Memory B cell (primary cell): ENCODE measurements at regions not wholly inside any gene's neighbourhood (a gene's known extent, or its start where the extent isn't known, plus 50 kb on each side); places are given as distances from the start of the nearest gene placed in this dataset.

ENCODE experiments used
- ATAC-seq: fragments of 150-1000 bp; cut with Tn5 transposase; 2 replicates; pipeline ENCODE4 v1.10.0; 2021; ENCODE audit warnings: low read depth, mild to moderate bottlenecking, moderate library complexity
- DNase-seq, 2 donors: peaks; one replicate each; pipeline ENCODE4 v3.0.0; 2022; ENCODE audit warnings: low spot score in 2 of 2
- H3K27ac Mint-ChIP-seq: one replicate; pipeline ENCODE4 v1.8.0; 2022; ENCODE audit warnings: mild to moderate bottlenecking, moderate library complexity, mixed read lengths
- H3K27me3 Mint-ChIP-seq: one replicate; pipeline ENCODE4 v1.8.0; 2022; ENCODE audit warnings: mixed read lengths
- H3K36me3 Mint-ChIP-seq: one replicate; pipeline ENCODE4 v1.8.0; 2022; ENCODE audit warnings: mild to moderate bottlenecking, mixed read lengths
- H3K4me1 Mint-ChIP-seq: one replicate; pipeline ENCODE4 v1.8.0; 2022; ENCODE audit warnings: mixed read lengths
- H3K4me3 Mint-ChIP-seq: one replicate; pipeline ENCODE4 v1.8.0; 2022; ENCODE audit warnings: mild to moderate bottlenecking, moderate library complexity, mixed read lengths
- H3K9me3 Mint-ChIP-seq: one replicate; pipeline ENCODE4 v1.8.0; 2022; ENCODE audit warnings: mixed read lengths

DNA sequence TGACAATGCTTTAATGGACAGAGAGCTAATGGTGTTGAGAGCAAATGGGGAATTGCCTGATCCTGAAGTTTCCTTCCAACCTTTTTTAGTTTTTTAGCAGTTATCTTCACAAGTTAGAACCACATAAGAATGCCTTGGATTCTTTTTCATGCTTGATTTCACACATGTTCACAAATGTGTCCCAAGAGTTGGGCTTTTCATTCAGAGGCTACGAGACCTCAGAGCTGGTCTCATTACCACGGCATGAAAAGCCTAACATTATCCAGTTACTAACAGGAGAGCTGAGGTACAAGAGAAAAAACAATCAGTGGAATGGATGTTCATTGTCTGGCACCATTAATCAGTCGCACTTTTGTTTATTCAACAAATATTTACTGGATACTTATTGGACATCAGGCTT is 340.6 kb downstream of the ZNF326 start:
- H3K4me1 Mint-ChIP-seq: no peaks in the 10 kb centered on the region
- no peaks in the 10 kb centered on the region for H3K36me3 Mint-ChIP-seq
- H3K4me3 Mint-ChIP-seq: no peak overlapping the region
- ATAC-seq (no peak), DNase-seq (no peak)
- no peak overlapping the region for H3K27ac Mint-ChIP-seq
- peaks cover 1% of the 10 kb centered on the region for H3K9me3 Mint-ChIP-seq
- H3K27me3 Mint-ChIP-seq: peaks cover 2% of the 10 kb centered on the region

DNA sequence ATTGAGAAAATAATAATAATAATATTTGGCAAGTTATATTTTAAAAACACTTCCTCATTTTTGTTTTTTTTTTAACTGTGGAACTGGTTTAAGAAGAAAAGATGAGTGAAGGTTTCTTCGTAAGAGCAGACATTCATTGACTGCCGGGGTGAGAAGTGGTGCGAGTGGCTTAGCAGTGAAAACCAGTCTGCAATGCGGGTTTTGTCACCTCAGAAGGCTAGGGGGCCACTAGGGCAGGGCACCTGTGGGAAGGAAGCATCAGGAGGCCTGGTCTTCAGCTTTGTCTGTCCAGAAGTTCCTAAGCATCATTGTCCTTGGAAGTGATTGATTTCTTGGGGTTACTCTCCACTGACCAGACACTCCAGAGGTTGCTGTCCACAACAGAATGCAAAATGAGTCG is 339.2 kb downstream of the ZNF326 start:
- Mint-ChIP-seq H3K4me3 (no peak overlapping the region), H3K27ac (no peak overlapping the region), H3K27me3 (peaks cover 2% of the 10 kb centered on the region)

DNA sequence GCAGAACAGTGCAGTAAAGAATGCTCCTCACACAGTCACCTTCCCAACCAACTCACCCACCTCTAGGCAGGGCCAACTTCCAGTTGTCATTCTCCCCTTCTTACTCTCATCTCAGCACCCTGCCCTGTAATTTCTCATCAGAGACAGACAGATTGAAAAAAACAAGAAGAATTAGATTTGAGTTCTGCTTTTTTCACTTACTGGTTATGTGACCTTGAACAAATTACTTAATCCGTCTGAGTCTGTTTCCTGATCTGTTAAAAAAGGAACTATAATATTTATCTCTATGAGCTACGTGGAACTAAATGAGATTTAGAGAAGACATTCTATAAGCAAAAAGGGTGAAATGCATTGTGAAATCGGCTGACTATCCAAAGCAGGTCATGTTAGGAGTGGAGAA is 330.3 kb downstream of the ZNF326 start:
- H3K4me3 Mint-ChIP-seq: no peak overlapping the region
- no peak overlapping the region for H3K27ac Mint-ChIP-seq
- no peak for DNase-seq
- H3K36me3 Mint-ChIP-seq: no peaks in the 10 kb centered on the region
- no peak for ATAC-seq
- H3K4me1 Mint-ChIP-seq: no peaks in the 10 kb centered on the region
- peaks cover 6% of the 10 kb centered on the region for H3K27me3 Mint-ChIP-seq
- H3K9me3 Mint-ChIP-seq: no peaks in the 10 kb centered on the region

More for the DNA sequence above, 339.2 kb downstream of the ZNF326 start:
- Mint-ChIP-seq H3K4me1 (no peaks in the 10 kb centered on the region), H3K36me3 (no peaks in the 10 kb centered on the region), H3K9me3 (peaks cover 1% of the 10 kb centered on the region)
- DNase-seq: no peak
- no peak for ATAC-seq

DNA sequence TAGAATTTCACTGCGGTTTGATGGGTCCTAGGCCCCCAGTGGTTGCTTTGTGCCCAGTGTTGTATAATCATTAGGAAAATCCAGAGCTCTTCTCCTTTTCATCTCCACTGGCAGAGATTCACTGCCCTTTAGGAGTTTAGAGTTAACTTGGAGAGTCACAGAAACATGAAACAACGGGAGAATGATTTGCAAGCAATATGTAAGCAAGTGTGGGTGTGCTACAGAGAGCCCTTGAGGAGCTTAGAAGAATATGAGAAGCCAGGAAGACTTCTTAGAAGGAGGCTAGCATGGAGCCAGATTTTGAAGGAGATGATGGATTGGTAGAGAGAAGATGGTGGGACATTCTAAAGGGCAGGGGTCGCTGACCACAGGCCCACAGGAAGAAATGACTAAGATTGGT is 327.3 kb downstream of the ZNF326 start:
- H3K4me3 Mint-ChIP-seq: no peak overlapping the region

DNA sequence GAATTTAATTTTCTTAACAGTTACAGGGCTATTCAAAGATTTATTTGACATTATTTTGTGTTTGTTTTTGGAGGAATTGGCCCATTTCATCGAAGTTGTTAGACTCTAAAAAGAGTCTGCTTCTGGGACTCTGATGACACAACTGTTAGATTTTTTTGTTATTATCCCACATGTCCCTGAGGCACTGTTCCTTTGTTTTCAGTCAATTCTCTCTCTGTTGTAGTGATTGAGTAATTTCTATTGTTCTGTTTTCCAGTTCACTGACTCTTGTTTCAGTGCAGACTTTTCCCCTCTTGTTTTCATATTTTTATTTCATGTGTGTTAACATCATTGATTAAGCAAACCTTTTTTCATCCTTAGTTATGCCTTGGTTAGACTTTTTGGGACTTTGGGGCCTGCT is 325.0 kb downstream of the ZNF326 start:
- Mint-ChIP-seq H3K36me3 (no peaks in the 10 kb centered on the region), H3K4me3 (no peak overlapping the region), H3K4me1 (no peaks in the 10 kb centered on the region), H3K9me3 (peaks cover 2% of the 10 kb centered on the region), H3K27me3 (peaks cover 2% of the 10 kb centered on the region), H3K27ac (no peak overlapping the region)
- DNase-seq (no peak), ATAC-seq (no peak)

More for the DNA sequence above, 327.3 kb downstream of the ZNF326 start:
- H3K36me3 Mint-ChIP-seq: no peaks in the 10 kb centered on the region
- peaks cover 4% of the 10 kb centered on the region for H3K27me3 Mint-ChIP-seq
- DNase-seq: no peak
- H3K27ac Mint-ChIP-seq: no peak overlapping the region
- H3K9me3 Mint-ChIP-seq: peaks cover 2% of the 10 kb centered on the region
- no peak for ATAC-seq
- no peaks in the 10 kb centered on the region for H3K4me1 Mint-ChIP-seq

DNA sequence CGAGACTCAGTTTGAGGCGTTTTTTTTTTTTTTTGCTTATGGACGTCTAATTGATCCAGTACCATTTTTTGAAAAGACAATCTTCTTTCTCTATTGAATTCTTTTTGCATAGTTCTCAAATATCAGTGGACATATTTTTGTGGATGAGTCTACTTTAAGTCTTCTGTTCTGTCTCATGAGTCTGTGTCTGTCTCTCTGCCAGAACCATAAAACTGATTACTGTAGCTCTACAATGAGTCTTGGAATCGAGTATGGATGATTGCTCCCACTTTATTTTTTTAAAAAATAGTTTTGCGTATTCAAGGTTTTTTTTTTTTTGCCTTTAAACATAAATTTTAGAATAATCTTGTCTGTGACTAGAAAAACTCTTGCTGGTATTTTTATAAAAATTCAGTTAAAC is 323.5 kb downstream of the ZNF326 start:
- Mint-ChIP-seq H3K4me3 (no peak overlapping the region), H3K4me1 (no peaks in the 10 kb centered on the region), H3K9me3 (peaks cover 2% of the 10 kb centered on the region), H3K36me3 (no peaks in the 10 kb centered on the region), H3K27ac (no peak overlapping the region), H3K27me3 (peaks cover 2% of the 10 kb centered on the region)
- ATAC-seq (no peak), DNase-seq (no peak)

DNA sequence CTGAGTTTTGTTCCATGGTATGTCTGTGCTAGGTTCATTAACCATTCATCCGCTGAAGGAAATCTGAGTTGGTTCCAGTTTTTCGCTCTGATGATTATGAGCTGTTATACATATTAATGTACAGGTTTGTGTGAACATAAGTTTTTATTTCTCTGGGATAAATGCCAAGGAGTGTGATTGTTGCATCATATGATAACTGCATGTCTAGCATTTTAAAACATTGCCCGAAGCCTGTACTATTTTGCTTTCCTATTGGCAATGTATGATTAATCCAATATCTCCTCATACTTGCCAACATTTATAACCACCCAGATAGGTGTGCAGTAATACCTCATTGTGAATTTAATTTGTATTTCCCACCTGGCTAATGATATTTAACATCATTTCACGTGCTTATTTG is 322.7 kb downstream of the ZNF326 start:
- peaks cover 2% of the 10 kb centered on the region for H3K9me3 Mint-ChIP-seq
- no peak for ATAC-seq
- H3K4me1 Mint-ChIP-seq: no peaks in the 10 kb centered on the region
- no peak overlapping the region for H3K4me3 Mint-ChIP-seq
- peaks cover 2% of the 10 kb centered on the region for H3K27me3 Mint-ChIP-seq
- H3K36me3 Mint-ChIP-seq: no peaks in the 10 kb centered on the region
- no peak for DNase-seq
- no peak overlapping the region for H3K27ac Mint-ChIP-seq

DNA sequence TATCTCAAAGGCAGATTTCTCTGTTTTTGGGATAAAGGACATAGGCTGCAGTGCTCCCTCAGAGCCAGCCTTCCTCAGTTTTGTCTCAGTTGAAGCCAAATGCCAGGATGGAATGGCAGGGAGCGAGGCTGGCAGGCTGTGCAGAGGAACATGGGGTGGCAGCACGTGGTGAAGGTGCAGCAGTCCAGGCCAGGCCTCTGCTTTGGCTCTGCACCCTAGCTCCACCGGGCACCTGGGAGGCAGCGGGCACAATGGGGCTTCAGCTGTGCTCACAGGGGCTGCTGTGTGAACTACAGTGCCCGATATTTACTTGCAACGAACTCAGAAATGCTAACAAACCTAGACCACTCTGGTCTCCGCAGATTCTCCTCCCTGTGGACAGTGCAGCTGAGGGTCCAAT is 319.6 kb downstream of the ZNF326 start:
- DNase-seq (no peak), ATAC-seq (no peak)
- no peak overlapping the region for H3K27ac Mint-ChIP-seq
- H3K9me3 Mint-ChIP-seq: peaks cover 3% of the 10 kb centered on the region
- H3K36me3 Mint-ChIP-seq: no peaks in the 10 kb centered on the region
- no peak overlapping the region for H3K4me3 Mint-ChIP-seq
- H3K4me1 Mint-ChIP-seq: no peaks in the 10 kb centered on the region
- H3K27me3 Mint-ChIP-seq: no peaks in the 10 kb centered on the region

DNA sequence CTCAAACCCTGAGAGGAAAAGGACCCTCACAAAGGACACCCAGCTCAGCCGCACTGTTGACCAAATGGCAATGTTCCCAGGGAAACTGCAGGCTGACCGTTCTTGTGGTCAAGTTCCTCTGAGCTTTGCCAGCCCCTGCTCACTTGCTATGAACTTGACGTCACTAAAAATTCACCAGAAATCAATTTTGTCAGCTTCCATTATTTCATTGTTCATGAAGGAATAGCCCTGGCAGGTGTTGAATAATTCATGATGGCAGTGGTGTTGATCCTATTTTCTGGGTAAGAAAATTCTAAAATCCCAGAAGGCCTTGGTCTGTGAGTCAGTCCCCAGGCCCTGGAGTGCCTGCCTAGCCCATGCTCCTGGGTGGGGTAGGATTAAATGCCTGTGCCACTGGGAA is 318.9 kb downstream of the ZNF326 start:
- no peak for DNase-seq
- Mint-ChIP-seq H3K36me3 (no peaks in the 10 kb centered on the region), H3K4me1 (no peaks in the 10 kb centered on the region), H3K4me3 (no peak overlapping the region), H3K27me3 (no peaks in the 10 kb centered on the region), H3K27ac (no peak overlapping the region), H3K9me3 (peaks cover 3% of the 10 kb centered on the region)
- ATAC-seq: no peak

DNA sequence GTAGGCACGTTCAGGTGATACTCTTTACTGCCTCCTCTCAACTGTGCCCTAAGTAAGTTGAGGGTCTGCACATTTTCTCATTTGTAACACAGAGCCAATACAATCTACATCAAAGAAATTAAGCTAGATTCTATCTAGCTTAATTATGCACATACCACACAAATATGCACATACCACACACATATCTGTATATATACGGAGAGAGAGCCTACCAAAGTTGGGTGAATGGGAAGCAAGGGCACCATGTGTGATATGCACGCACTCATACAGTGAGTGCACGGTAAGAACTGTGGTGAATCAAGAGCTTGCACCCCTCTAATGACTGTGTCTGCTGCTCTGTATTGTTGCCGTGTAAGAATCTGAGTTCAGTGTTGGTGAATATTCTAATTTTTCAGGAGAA is 314.9 kb downstream of the ZNF326 start:
- DNase-seq (no peak), ATAC-seq (no peak)
- Mint-ChIP-seq H3K4me3 (no peak overlapping the region), H3K4me1 (no peaks in the 10 kb centered on the region), H3K27ac (no peak overlapping the region), H3K27me3 (no peaks in the 10 kb centered on the region), H3K36me3 (no peaks in the 10 kb centered on the region), H3K9me3 (peaks cover 3% of the 10 kb centered on the region)

DNA sequence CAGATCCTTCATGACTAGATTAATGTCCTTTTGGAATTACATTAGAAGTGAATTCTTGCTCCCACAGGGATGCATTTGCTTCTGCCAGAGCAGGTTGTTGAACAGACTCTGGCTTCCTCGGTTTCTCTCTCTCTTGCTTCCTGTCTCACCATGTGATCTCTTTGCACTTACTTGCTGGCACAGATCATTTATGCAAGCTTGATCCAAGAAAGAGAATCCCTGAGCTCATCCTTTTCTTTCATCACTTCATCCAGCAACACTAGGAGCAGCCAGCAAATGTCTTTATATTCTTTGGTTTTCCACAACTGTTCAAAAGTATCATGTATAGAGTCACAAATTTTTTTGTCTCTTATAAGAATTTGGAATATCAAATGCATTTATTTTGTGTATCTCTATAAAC is 313.5 kb downstream of the ZNF326 start:
- DNase-seq (no peak), ATAC-seq (no peak)
- Mint-ChIP-seq H3K9me3 (peaks cover 3% of the 10 kb centered on the region), H3K4me1 (no peaks in the 10 kb centered on the region), H3K36me3 (no peaks in the 10 kb centered on the region), H3K4me3 (no peak overlapping the region), H3K27ac (no peak overlapping the region), H3K27me3 (no peaks in the 10 kb centered on the region)

DNA sequence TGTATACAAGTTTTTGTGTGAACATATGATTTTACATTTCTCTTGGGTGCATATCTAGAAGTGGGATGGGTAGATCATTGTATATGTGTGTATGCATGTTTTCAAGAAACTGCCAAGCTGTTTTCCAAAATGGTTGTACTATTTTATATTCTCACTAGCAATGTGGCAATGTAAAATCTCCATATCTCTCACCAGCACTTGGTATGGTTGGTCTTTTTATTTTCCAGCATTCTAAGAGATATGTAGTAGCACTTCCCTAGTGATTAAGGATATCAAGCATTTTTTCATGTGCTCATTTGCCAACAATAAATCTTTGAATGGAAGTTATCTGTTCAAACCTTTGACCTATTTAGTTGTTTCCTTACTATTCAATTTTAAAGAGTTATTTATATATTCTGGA is 310.7 kb downstream of the ZNF326 start:
- Mint-ChIP-seq H3K9me3 (peaks cover 3% of the 10 kb centered on the region), H3K4me1 (no peaks in the 10 kb centered on the region), H3K27ac (no peak overlapping the region), H3K4me3 (no peak overlapping the region), H3K27me3 (no peaks in the 10 kb centered on the region), H3K36me3 (no peaks in the 10 kb centered on the region)
- DNase-seq: no peak
- ATAC-seq: no peak

DNA sequence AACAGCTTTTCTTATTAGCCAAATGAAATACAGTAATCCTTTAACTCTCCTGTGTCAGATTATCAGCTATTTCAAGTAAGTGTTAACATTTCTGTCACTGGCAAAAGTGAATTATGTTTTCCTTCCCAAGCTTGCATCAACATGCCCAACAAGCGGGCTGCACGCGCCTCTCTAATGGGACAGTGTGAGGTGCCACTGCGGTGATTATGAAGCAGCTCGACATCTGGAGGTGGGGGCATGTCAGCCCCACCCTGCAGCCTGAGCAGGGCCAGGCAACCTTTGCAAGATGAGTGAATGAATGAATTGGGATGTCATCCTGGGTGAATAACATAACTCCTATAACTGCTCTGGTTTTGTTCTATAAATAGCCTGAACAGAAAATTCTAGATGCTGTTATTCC is 301.4 kb downstream of the ZNF326 start:
- ATAC-seq: no peak
- H3K4me3 Mint-ChIP-seq: no peak overlapping the region

DNA sequence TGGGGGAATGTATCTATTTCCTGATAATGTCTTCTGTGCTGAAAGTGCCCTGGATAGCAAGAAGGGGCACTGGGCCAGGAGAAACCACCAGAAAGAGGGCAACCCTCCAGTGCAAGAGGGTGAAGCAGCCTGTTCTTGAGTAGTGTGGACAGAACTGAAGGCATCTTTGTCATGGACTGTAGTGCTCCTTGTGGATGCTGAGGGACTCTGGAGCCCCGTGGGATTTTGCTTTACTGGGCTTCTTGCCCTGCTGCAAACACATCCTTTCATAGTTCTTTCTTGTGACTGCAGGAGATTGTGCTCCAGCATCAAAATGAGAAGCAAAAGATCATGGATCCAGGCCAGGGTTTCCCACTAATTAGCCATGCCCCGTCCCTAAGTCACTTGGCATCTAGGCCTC is 300.6 kb downstream of the ZNF326 start:
- no peak overlapping the region for H3K4me3 Mint-ChIP-seq
- H3K9me3 Mint-ChIP-seq: peaks cover 2% of the 10 kb centered on the region
- H3K4me1 Mint-ChIP-seq: no peaks in the 10 kb centered on the region
- ATAC-seq (no peak), DNase-seq (no peak)
- H3K27me3 Mint-ChIP-seq: peaks cover 2% of the 10 kb centered on the region
- H3K36me3 Mint-ChIP-seq: no peaks in the 10 kb centered on the region
- no peak overlapping the region for H3K27ac Mint-ChIP-seq

More for the DNA sequence above, 301.4 kb downstream of the ZNF326 start:
- Mint-ChIP-seq H3K9me3 (peaks cover 2% of the 10 kb centered on the region), H3K27me3 (peaks cover 2% of the 10 kb centered on the region), H3K36me3 (no peaks in the 10 kb centered on the region), H3K27ac (no peak overlapping the region), H3K4me1 (no peaks in the 10 kb centered on the region)
- no peak for DNase-seq

DNA sequence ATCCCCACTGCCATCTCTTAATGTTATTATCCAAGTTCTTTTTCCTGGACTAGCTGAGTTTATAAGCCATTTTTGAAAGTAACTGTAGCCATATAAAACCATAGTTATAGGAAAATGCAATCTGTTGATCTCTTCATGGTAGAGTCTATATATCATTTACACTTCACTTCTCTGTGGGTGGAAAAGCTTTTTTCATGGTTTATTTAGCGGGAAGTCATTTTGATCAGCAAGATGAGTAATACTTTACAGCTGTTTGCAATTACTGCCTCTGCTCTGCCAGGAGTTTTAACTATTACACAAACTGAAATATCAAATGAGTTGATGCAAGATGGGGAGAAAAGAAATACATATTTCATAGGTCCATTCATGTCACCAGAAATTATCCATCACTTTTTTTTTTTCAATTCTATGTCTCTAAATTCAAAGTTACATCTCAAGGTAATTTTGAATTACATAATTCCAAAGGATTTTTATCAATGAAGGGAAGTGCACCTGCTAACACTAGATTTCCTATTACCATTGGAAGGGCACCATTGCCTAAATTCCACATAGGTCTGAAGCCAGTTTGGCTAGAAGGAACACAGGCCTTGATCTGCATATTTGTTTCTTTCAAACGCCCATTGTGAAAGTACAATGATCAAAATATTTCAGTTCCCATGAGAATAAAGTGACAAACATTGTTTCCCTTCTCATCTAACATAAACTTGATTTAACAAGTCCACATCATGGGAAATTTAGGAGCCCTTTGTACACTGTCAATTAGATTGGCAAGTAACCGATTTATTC is 296.7 kb downstream of the ZNF326 start:
- Mint-ChIP-seq H3K4me1 (no peaks in the 10 kb centered on the region), H3K9me3 (peaks cover 3% of the 10 kb centered on the region), H3K27me3 (no peaks in the 10 kb centered on the region), H3K4me3 (no peak overlapping the region), H3K27ac (no peak overlapping the region), H3K36me3 (no peaks in the 10 kb centered on the region)
- DNase-seq (no peak), ATAC-seq (no peak)
